CD4-positive, alpha-beta T cell treated with Interleukin-21 for 1 hour (primary cell): ENCODE measurements at regions not wholly inside any gene's neighbourhood (a gene's known extent, or its start where the extent isn't known, plus 50 kb on each side); places are given as distances from the start of the nearest gene placed in this dataset.
"Not testable (repeated sequence)": the region's sequence is repeated elsewhere in the genome, so short reads cannot be mapped to it uniquely, and the experiment has no call there.

ENCODE experiments used
- DNase-seq: peaks from one replicate; pipeline ENCODE4 v3.0.0-alpha.2; 2020

- no peak for DNase-seq
These were observed 324.7 kb upstream of the RGMA start for GRCh38 chr15:93413745-93414144.

GRCh38 chr15:93399121-93399520 is 310.1 kb upstream of the RGMA start:
- DNase-seq: no peak

GRCh38 chr15:93389211-93389610 is 300.2 kb upstream of the RGMA start:
- DNase-seq: no peak

GRCh38 chr15:93384886-93385285 is 295.9 kb upstream of the RGMA start:
- DNase-seq: no peak

- no peak for DNase-seq
These were observed 293.3 kb upstream of the RGMA start for GRCh38 chr15:93382200-93382820.

GRCh38 chr15:93378558-93378957 is 289.5 kb upstream of the RGMA start:
- DNase-seq: no peak

- DNase-seq: no peak
These were observed 283.8 kb upstream of the RGMA start for GRCh38 chr15:93372865-93373223.

GRCh38 chr15:93372208-93372864 is 283.3 kb upstream of the RGMA start:
- no peak for DNase-seq

GRCh38 chr15:93366387-93367100 is 277.5 kb upstream of the RGMA start:
- DNase-seq: no peak

- no peak for DNase-seq
These were observed 273.8 kb upstream of the RGMA start for GRCh38 chr15:93362821-93363220.

- DNase-seq: no peak
These were observed 273.2 kb upstream of the RGMA start for GRCh38 chr15:93362203-93362602.

- no peak for DNase-seq
These were observed 272.7 kb upstream of the RGMA start for GRCh38 chr15:93361703-93362102.

- no peak for DNase-seq
These were observed 272.0 kb upstream of the RGMA start for GRCh38 chr15:93360976-93361375.

GRCh38 chr15:93360318-93360717 is 271.3 kb upstream of the RGMA start:
- DNase-seq: no peak

GRCh38 chr15:93359425-93360131 is 270.6 kb upstream of the RGMA start:
- no peak for DNase-seq

GRCh38 chr15:93359060-93359408 is 270.0 kb upstream of the RGMA start:
- no peak for DNase-seq

- DNase-seq: no peak
These were observed 269.4 kb upstream of the RGMA start for GRCh38 chr15:93358166-93359059.

- no peak for DNase-seq
These were observed 259.9 kb upstream of the RGMA start for GRCh38 chr15:93348711-93349545.

- DNase-seq: no peak
These were observed 259.0 kb upstream of the RGMA start for GRCh38 chr15:93347986-93348385.

GRCh38 chr15:93345981-93346380 is 257.0 kb upstream of the RGMA start:
- no peak for DNase-seq

GRCh38 chr15:93343402-93343801 is 254.4 kb upstream of the RGMA start:
- DNase-seq: not testable (repeated sequence)

GRCh38 chr15:93341164-93341563 is 252.2 kb upstream of the RGMA start:
- no peak for DNase-seq
